GF-D8 (cell line): ENCODE measurements at regions not wholly inside any gene's neighbourhood (a gene's known extent, or its start where the extent isn't known, plus 50 kb on each side); places are given as distances from the start of the nearest gene placed in this dataset.
"Not testable (repeated sequence)": the region's sequence is repeated elsewhere in the genome, so short reads cannot be mapped to it uniquely, and the experiment has no call there.

Experiments
- DNase-seq: peaks from one replicate; lab custom pipeline; 2025; lab: John Stamatoyannopoulos, UW

GRCh38 chr12:38480594-38480993, 164.0 kb downstream of the ALG10B start:
- no peak for DNase-seq

DNA sequence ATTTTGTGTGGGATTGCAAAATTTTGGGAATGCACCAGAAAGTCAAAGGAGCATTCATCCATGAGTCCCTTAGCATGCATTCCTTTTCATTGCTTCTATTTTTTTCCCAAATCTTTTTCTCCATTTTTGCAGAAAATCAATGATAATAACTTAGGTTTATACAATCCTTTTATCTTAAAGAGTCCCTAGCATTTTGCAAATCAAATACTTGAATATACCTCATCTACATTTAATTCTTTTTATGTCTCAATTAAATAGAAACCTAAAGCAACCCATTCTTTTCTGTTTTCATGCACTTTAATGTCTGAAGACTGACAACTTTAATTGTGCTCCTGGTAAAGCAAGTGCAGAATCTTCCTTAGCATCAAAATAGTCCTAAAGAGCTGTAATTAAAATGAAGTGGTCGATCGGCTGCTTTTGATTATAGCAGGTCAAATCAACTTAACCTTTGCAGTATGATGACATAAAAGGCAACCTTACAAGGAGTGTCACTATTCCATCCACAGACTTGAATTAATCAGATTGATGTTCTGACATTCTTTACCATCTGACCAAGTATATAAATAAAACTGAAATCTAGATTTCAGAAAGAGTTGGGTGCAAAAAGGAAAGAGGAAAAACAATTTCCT, 168.4 kb downstream of the ALG10B start:
- DNase-seq = no peak

GRCh38 chr12:38488866-38489265, 172.3 kb downstream of the ALG10B start:
- no peak for DNase-seq

- no peak for DNase-seq
Observed at GRCh38 chr12:38490073-38490472, 173.5 kb downstream of the ALG10B start.

DNA sequence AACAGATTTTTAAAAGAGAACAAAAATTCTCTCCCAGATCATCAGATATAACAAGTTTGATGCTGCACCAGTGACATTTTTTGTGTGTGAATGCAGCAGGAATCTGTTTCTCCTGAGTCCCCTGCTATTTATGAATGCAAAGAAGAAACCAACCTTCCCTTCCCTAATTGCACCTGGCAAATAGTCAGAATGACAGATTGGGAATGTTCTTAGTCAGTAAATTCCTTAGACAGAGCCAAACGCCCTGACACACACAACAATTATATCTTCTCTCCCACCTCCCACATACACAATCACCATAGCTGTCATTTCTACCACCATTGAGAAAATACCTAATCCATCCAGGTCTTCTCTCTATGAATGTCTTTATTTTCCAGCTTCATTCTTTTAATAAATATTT, 174.4 kb downstream of the ALG10B start:
- DNase-seq = no peak

DNA sequence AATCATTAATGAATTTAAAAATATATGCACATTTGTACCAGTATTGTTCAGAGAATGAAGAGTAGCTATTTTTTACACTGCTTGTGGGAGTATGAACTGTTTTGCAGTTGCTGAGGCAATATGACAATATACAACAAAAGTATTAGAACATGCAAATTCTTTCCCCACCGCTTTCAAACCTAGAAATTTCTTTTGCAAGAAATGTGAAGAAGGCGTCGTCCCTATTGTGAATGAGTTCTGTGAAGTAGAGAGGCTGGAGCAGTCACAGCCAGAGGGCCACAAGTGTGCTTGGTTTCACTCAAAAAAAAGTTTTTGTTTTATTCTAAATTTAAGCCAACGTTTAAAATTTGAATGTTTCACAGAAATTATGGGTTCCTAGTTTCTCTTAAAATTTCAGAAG, 184.9 kb downstream of the ALG10B start:
- no peak for DNase-seq

DNA sequence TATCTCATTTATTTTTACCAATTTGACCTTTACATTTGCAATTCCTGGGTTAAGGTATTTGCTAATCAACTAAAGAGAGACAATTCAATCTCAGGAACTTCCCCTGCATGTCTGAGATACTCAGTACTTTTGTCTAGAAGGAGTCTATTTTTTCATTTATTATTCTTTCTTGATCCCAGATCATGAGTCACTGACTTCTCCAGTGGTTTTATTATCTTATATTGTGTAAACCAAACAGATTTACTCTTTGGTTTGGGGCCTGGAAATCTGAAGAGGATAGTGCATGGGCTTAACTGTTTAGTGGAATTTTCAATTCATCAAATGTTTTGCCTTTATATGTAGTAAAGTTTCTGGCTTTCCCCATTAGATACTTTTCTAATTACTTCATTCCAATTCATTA, 185.4 kb downstream of the ALG10B start:
- no peak for DNase-seq

DNA sequence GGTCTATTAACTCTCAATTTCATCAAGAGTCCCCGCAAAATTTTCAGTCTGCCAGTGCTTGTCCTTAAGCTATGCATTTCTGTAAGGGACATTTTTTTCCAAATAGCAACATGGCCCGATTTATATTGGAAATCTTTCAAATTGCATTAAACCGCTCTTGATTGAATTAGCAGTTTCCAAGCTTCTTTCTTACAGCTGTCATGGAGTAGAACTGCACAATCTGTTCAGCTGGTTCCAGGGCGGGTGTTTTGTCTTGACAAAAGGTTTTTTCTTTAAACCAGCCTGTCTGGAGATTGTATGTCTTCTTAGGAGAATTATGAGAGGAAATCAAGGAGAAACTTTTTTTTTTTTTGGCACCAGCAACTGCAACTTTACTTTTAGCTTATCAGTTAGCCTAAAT, 185.8 kb downstream of the ALG10B start:
- no peak for DNase-seq

DNA sequence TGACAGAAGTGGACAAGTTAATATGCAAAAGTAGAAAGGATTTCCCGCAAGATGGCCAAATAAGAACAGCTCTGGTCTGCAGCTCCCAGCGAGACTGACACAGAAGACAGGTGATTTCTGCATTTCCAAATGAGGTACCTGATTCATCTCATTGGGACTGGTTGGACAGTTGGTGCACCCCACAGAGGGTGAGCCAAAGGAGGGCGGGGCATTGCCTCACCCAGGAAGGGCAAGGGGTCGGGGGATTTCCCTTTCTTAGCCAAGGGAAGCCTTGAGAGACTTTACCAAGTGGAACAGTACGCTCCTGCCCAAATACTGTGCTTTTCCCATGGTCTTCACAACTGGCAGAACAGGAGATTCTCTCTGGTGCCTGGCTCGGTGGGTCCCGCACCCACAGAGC, 191.3 kb downstream of the ALG10B start:
- no peak for DNase-seq

GRCh38 chr12:38508246-38508645, 191.7 kb downstream of the ALG10B start:
- DNase-seq = no peak

DNA sequence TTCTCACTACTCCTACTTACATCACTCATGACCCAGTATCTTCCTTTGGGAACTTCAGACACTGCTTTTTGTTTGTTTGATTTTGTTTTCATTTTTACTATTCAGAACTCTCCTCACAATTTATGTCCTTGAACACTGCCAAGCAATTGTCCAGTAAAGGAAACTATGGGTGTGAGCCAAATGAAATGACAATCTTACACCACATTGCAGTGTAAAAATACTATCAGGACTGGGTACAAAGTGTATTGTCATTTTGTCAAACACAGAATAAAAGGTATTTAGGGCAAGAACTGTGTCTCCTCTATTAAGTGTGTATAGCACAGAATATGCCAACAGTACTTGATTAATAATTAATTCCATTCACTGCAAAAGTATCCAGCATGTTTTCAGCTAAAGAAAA, 199.3 kb downstream of the ALG10B start:
- no peak for DNase-seq

DNA sequence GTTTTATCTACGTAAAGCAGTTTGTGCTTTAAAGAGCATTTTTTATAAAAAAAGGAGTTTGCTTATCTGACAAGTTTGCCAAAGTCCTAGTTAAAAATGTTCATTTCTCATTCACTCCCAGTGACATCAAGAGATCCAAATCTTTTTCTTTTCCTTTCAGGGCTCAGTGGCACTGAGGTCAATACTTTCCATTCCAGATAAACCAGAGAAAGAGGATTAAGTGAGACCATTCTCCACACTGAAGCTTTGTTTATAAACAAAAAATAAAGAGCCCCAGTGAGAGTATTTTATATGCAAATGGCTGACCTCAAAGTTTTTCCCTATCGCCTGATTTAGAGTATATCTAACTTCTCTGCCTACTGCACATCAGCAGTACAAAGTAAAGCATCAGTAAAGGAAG, 199.8 kb downstream of the ALG10B start:
- no peak for DNase-seq

DNA sequence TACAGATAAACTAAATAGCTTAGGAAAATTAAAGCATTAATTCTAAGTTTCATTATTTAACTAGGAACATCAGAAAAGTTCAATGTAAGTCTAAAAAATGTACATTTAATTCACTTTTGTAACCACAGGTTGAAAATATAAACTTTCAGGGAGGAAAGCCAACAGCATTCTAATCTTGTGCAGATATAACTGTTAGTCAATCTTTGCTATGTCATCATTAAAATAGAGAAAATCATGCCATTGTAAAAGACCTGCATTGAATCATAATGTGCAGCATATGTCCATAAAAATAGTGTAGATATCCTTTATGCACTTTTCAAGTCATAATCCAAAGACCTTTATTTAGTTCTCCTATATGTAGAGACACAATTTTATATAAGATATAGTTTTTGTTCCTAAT, 207.3 kb downstream of the ALG10B start:
- no peak for DNase-seq

DNA sequence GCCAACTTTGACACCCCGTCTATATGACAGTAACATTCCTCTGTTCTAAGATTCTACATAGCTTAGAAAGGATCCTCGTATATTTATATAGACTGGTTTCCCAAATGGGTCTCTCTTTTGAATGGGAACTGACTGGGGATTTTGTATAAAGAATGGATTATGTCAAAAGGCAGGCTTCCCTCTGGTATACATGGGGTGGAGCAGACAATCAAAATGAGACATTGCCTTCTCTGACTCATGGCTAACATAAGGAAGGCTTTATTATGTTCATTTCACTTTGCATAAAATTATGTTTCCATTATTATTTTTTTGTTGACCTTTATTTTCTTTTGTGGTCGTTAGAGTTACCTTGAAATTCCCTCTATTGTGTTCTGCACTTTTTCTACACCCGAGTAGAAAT, 211.1 kb downstream of the ALG10B start:
- DNase-seq = no peak

GRCh38 chr12:38528527-38528926, 212.0 kb downstream of the ALG10B start:
- no peak for DNase-seq

GRCh38 chr12:38529281-38529680, 212.7 kb downstream of the ALG10B start:
- DNase-seq = not testable (repeated sequence)

- no peak for DNase-seq
Observed at GRCh38 chr12:38538319-38538718, 221.7 kb downstream of the ALG10B start.

DNA sequence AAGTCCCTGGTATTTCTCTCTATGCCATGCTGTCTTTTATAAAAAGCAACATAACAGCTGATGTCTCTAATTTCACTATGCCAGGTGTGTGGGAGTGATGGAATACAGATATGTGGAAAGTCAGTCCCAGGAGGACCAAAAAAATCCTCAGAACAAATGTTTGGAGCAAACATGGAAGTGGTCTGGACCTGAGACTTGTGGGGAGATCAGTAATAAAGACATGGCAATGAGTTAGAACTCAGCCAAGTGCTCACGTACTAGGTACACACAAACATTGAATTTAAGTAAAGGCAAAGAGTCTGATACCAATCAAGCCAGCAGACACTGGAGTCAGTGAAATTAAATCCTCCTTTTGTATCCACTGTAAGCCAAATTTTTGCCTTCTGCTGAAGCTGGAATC, 223.6 kb downstream of the ALG10B start:
- no peak for DNase-seq

- DNase-seq = no peak
Observed at GRCh38 chr12:38541849-38542248, 225.3 kb downstream of the ALG10B start.

GRCh38 chr12:38543151-38543550, 226.6 kb downstream of the ALG10B start:
- DNase-seq = no peak

- no peak for DNase-seq
Observed at GRCh38 chr12:38544330-38545066, 227.9 kb downstream of the ALG10B start.

DNA sequence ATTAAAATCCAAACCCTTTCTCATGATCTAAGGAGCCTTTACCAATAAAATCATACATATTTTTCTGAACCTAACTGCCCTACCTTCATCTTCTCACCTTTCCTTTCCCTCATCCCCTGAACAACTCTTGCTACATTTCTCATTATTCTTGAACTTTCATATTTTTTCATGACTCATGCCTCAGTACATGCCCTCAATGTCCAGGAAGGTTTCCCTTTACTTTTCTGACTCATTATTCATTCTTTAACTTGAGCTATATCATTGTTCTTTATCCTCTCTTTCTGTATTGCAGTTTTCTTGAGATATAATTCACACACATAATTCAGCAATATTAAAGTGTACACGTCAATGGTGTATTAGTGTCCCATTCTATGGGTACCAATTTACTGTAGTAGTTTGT, 231.0 kb downstream of the ALG10B start:
- DNase-seq = no peak

- DNase-seq = no peak
Observed at GRCh38 chr12:38555620-38556591, 239.3 kb downstream of the ALG10B start.
